ENCODE measurements at regions not wholly inside any gene's neighbourhood (a gene's known extent, or its start where the extent isn't known, plus 50 kb on each side); places are given as distances from the start of the nearest gene placed in this dataset.

GRCh38 chr3:94379264-94379663, 316.4 kb downstream of the NSUN3 start:
- Mint-ChIP-seq H3K27me3 (ENCODE audit: insufficient read depth, low read depth, poor library complexity) (no peaks in the 10 kb centered on the region), H3K4me1 (peaks cover 22% of the 10 kb centered on the region), H3K36me3 (ENCODE audit: low read depth) (no peaks in the 10 kb centered on the region), H3K27ac (no peak overlapping the region), H3K9me3 (no peaks in the 10 kb centered on the region; the same call in 2 of the 3 replicates), H3K4me3 (no peak overlapping the region)
- no peaks in the 10 kb centered on the region for H3F3A ChIP-seq (replicated peaks; ENCODE audit: low read depth)
- H3K27ac ChIP-seq (ENCODE audit: low read depth), result no peak overlapping the region
- no peaks in the 10 kb centered on the region for H3K27me3 ChIP-seq (ENCODE audit: insufficient read depth)
- no peaks in the 10 kb centered on the region for H4K20me1 ChIP-seq (replicated peaks; ENCODE audit: insufficient read depth)
- no peak overlapping the region for H2AFZ ChIP-seq
- DNase-seq (ENCODE audit: low spot score) (no peak), ATAC-seq (no peak)
- no peaks in the 10 kb centered on the region for H3K36me3 ChIP-seq (ENCODE audit: insufficient read depth)
- H3K9me2 ChIP-seq (ENCODE audit: insufficient read depth), result 0 out of 2 replicates have a peak, but pooled peaks cover 10% of the 10 kb centered on the region
- H3K79me2 ChIP-seq (replicated peaks; ENCODE audit: insufficient read depth), result no peaks in the 10 kb centered on the region
- TF ChIP-seq CREB1 (CRISPR knock-in tag; IDR thresholded peaks at IDR 0.05; ENCODE audit: low read depth) (no peak), JUNB (IDR thresholded peaks at IDR 0.05; ENCODE audit: unreplicated experiment) (no peak), EZH2phosphoT487 (IDR thresholded peaks at IDR 0.05; ENCODE audit: unreplicated experiment) (no peak), EZH2 (IDR thresholded peaks at IDR 0.05; ENCODE audit: low read depth, unreplicated experiment) (no peak), ZNF331 (CRISPR knock-in tag; IDR thresholded peaks at IDR 0.05; ENCODE audit: low read depth) (no peak), CTCF (conservative IDR thresholded peaks at IDR 0.05; ENCODE audit: low read depth in 2 of 2) (no peak), STAT1 (IDR thresholded peaks at IDR 0.05; ENCODE audit: unreplicated experiment) (no peak)
- no peak overlapping the region for H3K4me3 ChIP-seq
- H3K4me2 ChIP-seq, result no peak overlapping the region
- H3K4me1 ChIP-seq (ENCODE audit: insufficient read depth), result peaks cover 15% of the 10 kb centered on the region

- H3K27ac Mint-ChIP-seq, result no peak overlapping the region
- no peaks in the 10 kb centered on the region for H3F3A ChIP-seq (replicated peaks; ENCODE audit: low read depth)
- no peaks in the 10 kb centered on the region for H3K4me1 ChIP-seq (ENCODE audit: insufficient read depth)
- H3K4me3 ChIP-seq, result no peak overlapping the region
- no peak overlapping the region for H3K4me2 ChIP-seq
- H4K20me1 ChIP-seq (replicated peaks; ENCODE audit: insufficient read depth), result no peaks in the 10 kb centered on the region
- no peak for TF ChIP-seq CREB1 (CRISPR knock-in tag; IDR thresholded peaks at IDR 0.05; ENCODE audit: low read depth)
- TF ChIP-seq CTCF (conservative IDR thresholded peaks at IDR 0.05; ENCODE audit: low read depth in 2 of 2), result no peak
- no peaks in the 10 kb centered on the region for H3K9me3 Mint-ChIP-seq
- no peak for ATAC-seq
- DNase-seq (ENCODE audit: low spot score), result no peak
- no peaks in the 10 kb centered on the region for H3K4me1 Mint-ChIP-seq
- H3K27me3 Mint-ChIP-seq (ENCODE audit: insufficient read depth, low read depth, poor library complexity), result no peaks in the 10 kb centered on the region
- no peaks in the 10 kb centered on the region for H3K9me2 ChIP-seq (ENCODE audit: insufficient read depth)
- H3K27me3 ChIP-seq (ENCODE audit: insufficient read depth), result no peaks in the 10 kb centered on the region
- H3K36me3 ChIP-seq (ENCODE audit: insufficient read depth), result no peaks in the 10 kb centered on the region
- H3K27ac ChIP-seq (ENCODE audit: low read depth), result no peak overlapping the region
- no peak overlapping the region for H3K4me3 Mint-ChIP-seq
- no peaks in the 10 kb centered on the region for H3K36me3 Mint-ChIP-seq (ENCODE audit: low read depth)
- no peaks in the 10 kb centered on the region for H3K79me2 ChIP-seq (replicated peaks; ENCODE audit: insufficient read depth)
- H2AFZ ChIP-seq, result no peak overlapping the region
These were observed 332.0 kb downstream of the NSUN3 start for GRCh38 chr3:94394885-94395284.

Data from GM23338 (cell line).